ENCODE measurements at regions not wholly inside any gene's neighbourhood (a gene's known extent, or its start where the extent isn't known, plus 50 kb on each side); places are given as distances from the start of the nearest gene placed in this dataset.

- H3K9ac ChIP-seq (ENCODE audit: extremely low read depth, insufficient read length, low read length), result no peak overlapping the region
- H3K79me2 ChIP-seq (ENCODE audit: insufficient read depth, low read length), result no peaks in the 10 kb centered on the region
- H3K36me3 Mint-ChIP-seq (ENCODE audit: insufficient read depth in 1 of 3, low read depth in 3 of 3), result peaks cover 0 to 7% (median 2%) of the 10 kb centered on the region in 3 experiments; a peak in 2 of 7 replicates
- no peaks in the 10 kb centered on the region for H3K27me3 ChIP-seq (ENCODE audit: insufficient read depth, low read length)
- H2BK120ac ChIP-seq (ENCODE audit: low read depth, low read length, poor library complexity, severe bottlenecking), result no peak overlapping the region
- no peak overlapping the region for H3K4ac ChIP-seq (ENCODE audit: low read depth, low read length)
- no peaks in the 10 kb centered on the region for H3K9me3 ChIP-seq (ENCODE audit: control insufficient read depth, low read depth, low read length)
- H3K4me1 ChIP-seq (ENCODE audit: insufficient read depth, low read length), result no peaks in the 10 kb centered on the region
- H4K8ac ChIP-seq (replicated peaks; ENCODE audit: insufficient read length, low read depth, low read length), result no peak overlapping the region
- no peaks in the 10 kb centered on the region for H3K23me2 ChIP-seq (ENCODE audit: insufficient read length, low read depth, low read length, poor library complexity, severe bottlenecking)
- no peaks in the 10 kb centered on the region for H3K27me3 Mint-ChIP-seq (ENCODE audit: low read depth)
- H3K4me2 ChIP-seq (ENCODE audit: insufficient read depth, insufficient read length, low read length), result no peak overlapping the region
- H3T11ph ChIP-seq (ENCODE audit: low read length), result no peak overlapping the region
- TF ChIP-seq, protein P1, sequence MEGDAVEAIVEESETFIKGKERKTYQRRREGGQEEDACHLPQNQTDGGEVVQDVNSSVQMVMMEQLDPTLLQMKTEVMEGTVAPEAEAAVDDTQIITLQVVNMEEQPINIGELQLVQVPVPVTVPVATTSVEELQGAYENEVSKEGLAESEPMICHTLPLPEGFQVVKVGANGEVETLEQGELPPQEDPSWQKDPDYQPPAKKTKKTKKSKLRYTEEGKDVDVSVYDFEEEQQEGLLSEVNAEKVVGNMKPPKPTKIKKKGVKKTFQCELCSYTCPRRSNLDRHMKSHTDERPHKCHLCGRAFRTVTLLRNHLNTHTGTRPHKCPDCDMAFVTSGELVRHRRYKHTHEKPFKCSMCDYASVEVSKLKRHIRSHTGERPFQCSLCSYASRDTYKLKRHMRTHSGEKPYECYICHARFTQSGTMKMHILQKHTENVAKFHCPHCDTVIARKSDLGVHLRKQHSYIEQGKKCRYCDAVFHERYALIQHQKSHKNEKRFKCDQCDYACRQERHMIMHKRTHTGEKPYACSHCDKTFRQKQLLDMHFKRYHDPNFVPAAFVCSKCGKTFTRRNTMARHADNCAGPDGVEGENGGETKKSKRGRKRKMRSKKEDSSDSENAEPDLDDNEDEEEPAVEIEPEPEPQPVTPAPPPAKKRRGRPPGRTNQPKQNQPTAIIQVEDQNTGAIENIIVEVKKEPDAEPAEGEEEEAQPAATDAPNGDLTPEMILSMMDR (conservative IDR thresholded peaks at IDR 0.05), result no peak
- H2AK5ac ChIP-seq (ENCODE audit: insufficient read length, low read length), result no peak overlapping the region
- H3K27ac Mint-ChIP-seq, result no peak overlapping the region
- H2BK20ac ChIP-seq (ENCODE audit: low read depth, low read length, poor library complexity, severe bottlenecking), result no peak overlapping the region
- H2BK12ac ChIP-seq (ENCODE audit: insufficient read length, low read depth, low read length), result no peak overlapping the region
- H3K18ac ChIP-seq (ENCODE audit: insufficient read length, low read depth, low read length), result no peak overlapping the region
- H3K4me3 Mint-ChIP-seq, result no peak overlapping the region
- no peak overlapping the region for H3K14ac ChIP-seq (ENCODE audit: insufficient read depth, low read length)
- peaks cover 2 to 3% of the 10 kb centered on the region in 2 experiments; a peak in 2 of 5 replicates for H3K9me3 Mint-ChIP-seq
- no peak overlapping the region for H2BK15ac ChIP-seq (ENCODE audit: low read depth, low read length)
- H3K4me1 Mint-ChIP-seq, result peaks cover 6 to 12% of the 10 kb centered on the region in 2 experiments; a peak in 3 of 4 replicates
- no CpG with 5 or more reads among the region's 2 CpGs for whole genome bisulfite sequencing (ENCODE audit: extremely low coverage, insufficient read length, low lambda C conversion rate)
- no peak for DNase-seq
- no peaks in the 10 kb centered on the region for H4K20me1 ChIP-seq (ENCODE audit: control insufficient read depth, insufficient read depth, insufficient read length)
- no peaks in the 10 kb centered on the region for H3K79me1 ChIP-seq (ENCODE audit: insufficient read depth, low read depth, low read length, poor library complexity, severe bottlenecking)
- H4K91ac ChIP-seq (ENCODE audit: insufficient read length, low read depth, low read length), result no peak overlapping the region
- no peak overlapping the region for H3K27ac ChIP-seq (ENCODE audit: insufficient read length, low read depth, low read length)
- no peak overlapping the region for H2AFZ ChIP-seq (ENCODE audit: low read length)
- H2BK5ac ChIP-seq (ENCODE audit: insufficient read length, low read length), result no peak overlapping the region
- H3K56ac ChIP-seq (ENCODE audit: insufficient read length, low read depth, low read length), result no peak overlapping the region
- no peak overlapping the region for H3K23ac ChIP-seq (ENCODE audit: insufficient read length, low read depth, low read length)
- no peak overlapping the region for H4K5ac ChIP-seq (ENCODE audit: insufficient read length, low read depth, low read length)
These were observed 380.4 kb downstream of the ETNK1 start for GRCh38 chr12:23005387-23005786.
